ENCODE measurements at regions not wholly inside any gene's neighbourhood (a gene's known extent, or its start where the extent isn't known, plus 50 kb on each side); places are given as distances from the start of the nearest gene placed in this dataset.

DNA sequence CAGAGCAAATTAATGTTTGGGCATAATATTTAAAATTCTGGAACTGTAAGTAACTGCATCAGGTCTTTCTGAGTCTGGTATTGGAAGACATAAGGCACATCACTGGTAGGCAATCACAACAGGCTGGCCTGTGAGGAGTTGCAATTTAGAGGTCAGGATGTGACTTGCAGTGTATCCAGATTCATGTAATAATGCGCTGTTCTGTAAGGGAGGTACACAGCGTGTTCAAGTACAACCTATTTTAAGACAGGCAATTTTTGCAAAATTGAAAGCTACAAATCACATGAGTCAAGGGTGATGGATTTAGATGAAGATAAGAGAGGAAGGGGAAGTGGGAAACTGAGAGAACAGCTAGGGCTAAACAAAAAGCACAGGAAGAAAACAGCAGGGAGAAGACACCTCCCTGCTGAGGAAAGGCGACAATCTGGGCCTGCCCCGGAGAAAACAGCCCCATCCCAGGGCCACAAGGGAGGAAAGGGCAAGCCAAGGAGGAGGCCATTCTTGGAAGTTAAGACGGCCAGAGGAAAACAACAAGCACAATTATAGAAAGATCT, 138.1 kb downstream of the LACC1 start:
- TF ChIP-seq, protein P1, sequence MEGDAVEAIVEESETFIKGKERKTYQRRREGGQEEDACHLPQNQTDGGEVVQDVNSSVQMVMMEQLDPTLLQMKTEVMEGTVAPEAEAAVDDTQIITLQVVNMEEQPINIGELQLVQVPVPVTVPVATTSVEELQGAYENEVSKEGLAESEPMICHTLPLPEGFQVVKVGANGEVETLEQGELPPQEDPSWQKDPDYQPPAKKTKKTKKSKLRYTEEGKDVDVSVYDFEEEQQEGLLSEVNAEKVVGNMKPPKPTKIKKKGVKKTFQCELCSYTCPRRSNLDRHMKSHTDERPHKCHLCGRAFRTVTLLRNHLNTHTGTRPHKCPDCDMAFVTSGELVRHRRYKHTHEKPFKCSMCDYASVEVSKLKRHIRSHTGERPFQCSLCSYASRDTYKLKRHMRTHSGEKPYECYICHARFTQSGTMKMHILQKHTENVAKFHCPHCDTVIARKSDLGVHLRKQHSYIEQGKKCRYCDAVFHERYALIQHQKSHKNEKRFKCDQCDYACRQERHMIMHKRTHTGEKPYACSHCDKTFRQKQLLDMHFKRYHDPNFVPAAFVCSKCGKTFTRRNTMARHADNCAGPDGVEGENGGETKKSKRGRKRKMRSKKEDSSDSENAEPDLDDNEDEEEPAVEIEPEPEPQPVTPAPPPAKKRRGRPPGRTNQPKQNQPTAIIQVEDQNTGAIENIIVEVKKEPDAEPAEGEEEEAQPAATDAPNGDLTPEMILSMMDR (IDR thresholded peaks at IDR 0.05 in 4 of 5, conservative IDR thresholded peaks at IDR 0.05 in 1 of 5) = no peak
- no peak for TF ChIP-seq POLR2A (IDR thresholded peaks at IDR 0.05)
